GM18505 (cell line): ENCODE measurements at regions not wholly inside any gene's neighbourhood (a gene's known extent, or its start where the extent isn't known, plus 50 kb on each side); places are given as distances from the start of the nearest gene placed in this dataset.

Experiments
- ATAC-seq: cut with Tn5 transposase; IDR thresholded peaks from one replicate; pipeline ENCODE4 v1.9.1; 2021; ENCODE audit not compliant: unreplicated experiment
- POLR2A ChIP-seq: IDR thresholded peaks from 4 replicates; pipeline ENCODE4 v1.6.1; 2011; ENCODE audit warnings: borderline replicate concordance; ENCODE audit not compliant: insufficient read depth, insufficient read length; ENCODE audit errors: extremely low read depth

DNA sequence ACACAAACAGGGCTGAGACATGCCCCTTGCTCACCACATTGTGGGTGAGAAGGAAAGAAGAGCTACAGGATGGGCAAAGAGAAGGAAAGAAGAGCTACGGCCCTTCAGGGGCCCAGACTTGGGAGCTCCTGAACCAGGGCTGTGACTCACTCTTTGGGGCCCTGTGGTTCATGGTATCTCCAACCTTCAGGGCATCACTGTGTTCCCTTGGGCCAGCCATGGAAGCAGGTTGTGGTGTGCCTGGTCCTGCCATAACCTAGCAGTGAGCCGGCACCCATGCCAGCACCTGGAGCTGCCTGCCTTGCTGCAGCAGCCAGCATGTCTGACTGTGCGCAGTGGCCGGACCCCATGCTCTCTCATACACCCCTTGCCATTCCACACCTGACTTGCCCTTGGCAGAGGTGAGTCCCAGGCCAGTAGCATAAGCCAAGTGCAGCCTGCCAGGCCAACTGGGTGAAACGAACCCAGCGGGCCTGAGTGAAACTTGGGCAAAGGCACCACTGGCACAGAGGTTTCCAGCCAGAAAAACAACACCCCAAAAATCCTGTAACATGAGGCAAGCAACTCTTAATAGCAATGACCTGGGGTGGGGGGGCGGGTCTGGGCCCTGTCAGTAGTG, 89.0 kb upstream of the CACUL1 start:
- no peak for TF ChIP-seq POLR2A

DNA sequence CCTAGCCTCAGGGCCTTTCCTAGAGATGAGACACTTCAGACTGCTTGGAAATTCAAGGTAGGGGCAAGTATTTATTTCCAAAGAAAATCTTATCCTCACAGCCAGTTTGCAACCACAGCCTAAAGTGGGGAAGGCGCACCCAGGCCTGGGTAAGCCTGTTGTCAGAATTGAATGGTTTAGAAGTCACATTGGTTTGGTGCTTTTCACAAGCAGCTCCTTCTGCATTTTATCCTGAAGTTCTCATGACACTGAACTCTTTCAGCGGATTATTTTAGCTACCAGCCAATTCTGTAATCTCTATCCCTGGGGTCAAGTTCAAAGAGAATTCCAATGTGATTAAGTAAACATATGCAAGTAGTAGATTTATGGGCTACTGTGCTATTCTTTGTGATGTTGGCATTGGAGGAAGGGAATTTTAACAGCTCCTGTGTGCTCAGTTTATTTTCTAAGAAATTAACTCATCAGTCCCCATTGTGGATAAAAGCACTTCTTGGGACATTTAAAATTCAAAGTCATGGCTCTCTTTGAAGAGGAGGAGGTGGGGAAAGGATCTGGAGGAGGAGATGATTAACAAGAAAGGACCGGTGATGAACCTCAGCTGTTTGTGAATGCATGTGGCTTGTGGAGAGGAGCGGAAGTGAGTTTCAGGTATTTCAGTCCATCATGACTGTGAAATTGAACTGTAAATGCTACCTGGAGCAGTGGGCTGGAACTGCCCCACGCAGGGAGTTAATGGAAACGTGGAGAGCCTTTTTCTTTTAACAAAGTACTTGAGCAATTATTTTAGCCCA, 90.2 kb upstream of the CACUL1 start:
- no peak for ATAC-seq
- TF ChIP-seq POLR2A, result no peak

More for the DNA sequence above, 89.0 kb upstream of the CACUL1 start:
- no peak for ATAC-seq

DNA sequence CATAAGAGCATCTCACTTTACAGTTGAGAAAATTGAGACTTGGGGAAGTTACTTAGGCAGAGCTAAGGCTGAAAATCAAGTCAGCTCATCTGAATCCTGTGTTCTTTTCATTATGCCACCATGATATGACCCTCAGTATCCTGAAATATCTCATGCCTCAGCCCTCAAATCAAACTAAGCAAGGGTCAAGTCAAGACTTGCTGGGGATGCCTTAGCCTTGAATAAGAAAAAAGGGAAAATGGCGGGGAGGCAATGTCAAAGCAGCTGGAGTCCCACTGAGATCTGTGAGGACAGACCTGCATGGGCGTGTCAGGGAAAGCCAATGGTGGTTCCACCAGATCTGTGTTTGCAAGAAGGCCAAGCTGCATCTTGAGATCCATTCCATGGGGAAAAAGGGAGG, 91.0 kb upstream of the CACUL1 start:
- no peak for TF ChIP-seq POLR2A
- ATAC-seq, result no peak

DNA sequence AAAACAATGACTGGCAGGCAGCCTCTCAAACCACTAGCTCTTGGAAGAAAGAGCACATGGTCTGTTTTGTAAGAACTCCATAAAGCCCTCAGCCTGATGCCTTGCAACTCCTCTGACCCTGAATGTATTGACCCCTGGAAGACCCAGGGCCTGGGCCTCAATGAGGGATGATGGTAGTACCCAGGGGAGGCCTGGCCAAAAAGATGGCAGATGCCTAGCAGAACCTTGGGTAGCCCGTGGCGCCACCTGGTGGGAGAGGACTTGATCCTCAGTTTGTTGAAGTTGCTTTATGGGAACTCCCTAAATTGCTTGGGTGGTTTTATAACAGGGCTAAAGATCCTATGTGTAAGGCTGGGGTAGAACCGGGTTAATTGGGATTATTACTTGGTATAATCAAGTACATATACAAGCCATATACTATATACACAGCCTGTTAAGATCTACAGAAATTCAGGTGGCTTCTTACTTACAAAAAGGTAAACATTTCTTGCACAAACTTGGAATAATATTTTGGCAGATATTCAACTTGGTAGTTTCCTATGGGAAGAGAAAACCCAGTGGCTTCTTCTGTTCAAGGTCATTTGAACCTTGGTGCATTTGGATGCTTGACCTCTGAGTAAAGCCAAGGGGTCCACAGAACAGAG, 95.8 kb upstream of the CACUL1 start:
- no peak for TF ChIP-seq POLR2A

DNA sequence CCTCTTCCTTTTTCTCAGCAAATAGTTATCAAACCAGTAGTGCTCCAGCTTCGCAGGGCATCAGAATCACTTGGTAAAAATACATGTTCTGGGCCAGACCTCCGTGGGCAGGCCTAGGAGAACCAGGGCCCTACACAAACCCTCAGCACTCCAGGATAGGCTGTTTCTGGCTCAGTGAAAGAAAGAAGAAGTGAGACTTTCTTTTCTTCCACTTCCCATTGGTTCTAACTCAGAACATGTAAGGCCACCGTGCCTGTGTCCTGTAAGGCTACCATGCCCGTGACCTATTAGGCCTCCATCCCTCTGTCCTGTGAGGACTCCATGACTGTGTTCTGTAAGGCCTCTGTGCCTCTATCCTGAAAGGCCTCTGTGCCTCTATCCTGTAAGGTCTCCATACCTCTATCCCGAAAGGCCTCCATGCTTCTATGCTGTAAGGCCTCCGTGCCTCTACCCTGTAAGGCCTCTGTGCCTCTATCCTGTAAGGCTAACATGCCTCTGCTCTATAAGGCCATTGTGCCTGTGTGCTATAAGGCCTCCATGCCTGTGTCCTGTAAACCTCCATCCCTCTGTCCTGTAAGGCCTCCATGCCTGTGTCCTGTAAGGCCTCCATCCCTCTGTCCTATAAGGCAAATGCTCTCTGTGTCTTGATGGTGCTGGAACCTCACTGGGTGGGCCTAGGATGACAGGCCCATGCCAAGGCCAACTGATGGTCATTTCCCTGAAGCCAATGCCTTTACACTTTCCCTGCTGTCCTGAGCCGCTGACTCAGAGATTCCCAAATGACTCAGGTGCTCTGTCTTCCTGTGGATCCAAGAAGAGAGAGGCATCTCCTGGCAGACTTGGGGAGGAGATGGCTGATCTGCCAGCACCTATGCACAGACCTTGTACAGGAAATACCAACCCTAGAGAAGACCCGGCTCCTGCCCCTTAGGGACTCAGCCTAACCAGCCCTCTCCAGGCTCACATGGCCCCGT, 96.6 kb upstream of the CACUL1 start:
- peak; percentile 79 for ATAC-seq
- no peak for TF ChIP-seq POLR2A

More for the DNA sequence above, 95.8 kb upstream of the CACUL1 start:
- ATAC-seq, result no peak

DNA sequence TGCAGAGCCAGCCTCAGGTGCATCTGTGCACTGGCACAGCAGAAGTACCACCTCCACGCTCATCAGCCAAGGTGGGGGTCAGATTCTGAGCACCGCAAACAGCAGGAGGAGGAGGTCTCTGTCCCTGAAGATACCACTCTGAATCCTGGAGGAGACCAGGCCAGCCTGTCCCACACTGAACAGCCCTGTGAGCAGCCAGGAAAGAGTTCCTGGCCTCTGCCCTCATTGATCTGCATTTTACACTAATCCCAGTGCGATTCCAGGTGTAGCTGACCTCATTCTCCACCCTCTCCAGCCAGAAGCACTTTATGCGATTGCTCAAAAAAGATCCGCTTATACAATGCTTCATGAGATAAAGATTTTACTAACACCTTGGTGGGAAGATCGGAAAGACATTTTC, 99.1 kb upstream of the CACUL1 start:
- ATAC-seq, result no peak

DNA sequence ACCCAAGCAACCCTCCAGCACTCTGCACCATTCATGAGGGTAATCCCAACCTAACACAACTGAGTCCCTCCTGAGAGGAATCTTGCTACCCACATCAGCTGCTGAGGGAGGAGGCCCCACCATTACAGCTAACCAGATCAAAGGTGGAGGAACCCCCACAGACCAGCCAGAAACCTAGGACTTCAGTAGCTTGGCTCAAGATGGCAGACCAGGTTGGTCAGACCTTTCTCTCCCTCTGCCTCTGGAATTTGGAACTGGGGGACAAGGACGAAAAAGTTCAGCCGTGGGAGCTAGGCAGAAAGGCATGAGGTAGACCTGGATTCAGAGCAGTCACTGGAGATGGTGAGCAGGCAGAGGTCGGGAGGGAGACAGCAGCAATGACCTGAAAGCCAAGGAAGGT, 101.3 kb upstream of the CACUL1 start:
- ATAC-seq, result no peak
- no peak for TF ChIP-seq POLR2A

More for the DNA sequence above, 99.1 kb upstream of the CACUL1 start:
- no peak for TF ChIP-seq POLR2A

DNA sequence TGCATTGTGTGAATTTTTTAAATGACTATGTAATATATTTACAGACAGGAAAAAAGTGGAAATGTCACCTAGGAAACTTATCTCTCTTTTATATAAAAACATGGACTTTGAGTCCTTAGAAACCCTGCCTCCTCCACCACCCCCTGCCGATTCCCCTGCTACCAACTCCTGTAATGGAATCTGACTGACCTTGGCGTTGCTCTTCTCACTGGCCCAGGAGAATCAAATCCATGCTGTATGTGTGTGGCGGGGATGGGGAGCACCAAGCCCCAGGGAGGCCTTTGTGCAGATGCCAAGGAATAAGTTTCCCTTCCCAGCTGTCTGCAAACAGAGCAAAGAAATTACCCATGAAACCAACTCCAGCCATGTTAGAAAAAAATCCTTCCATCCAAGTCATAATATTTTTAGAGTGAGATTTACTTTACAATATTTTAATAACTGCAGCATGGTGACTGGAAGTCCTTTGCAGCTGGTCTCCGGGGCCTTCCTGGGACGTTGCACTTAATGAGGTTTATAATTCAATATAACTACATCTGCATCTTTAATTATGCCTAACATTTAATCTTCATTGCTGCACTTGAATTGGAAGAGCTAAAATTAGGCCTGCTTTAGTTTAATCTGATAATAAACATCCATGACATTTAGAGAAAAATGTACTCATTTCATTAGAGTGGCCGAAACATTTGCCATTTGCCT, 111.4 kb upstream of the CACUL1 start:
- no peak for TF ChIP-seq POLR2A
- ATAC-seq, result no peak

DNA sequence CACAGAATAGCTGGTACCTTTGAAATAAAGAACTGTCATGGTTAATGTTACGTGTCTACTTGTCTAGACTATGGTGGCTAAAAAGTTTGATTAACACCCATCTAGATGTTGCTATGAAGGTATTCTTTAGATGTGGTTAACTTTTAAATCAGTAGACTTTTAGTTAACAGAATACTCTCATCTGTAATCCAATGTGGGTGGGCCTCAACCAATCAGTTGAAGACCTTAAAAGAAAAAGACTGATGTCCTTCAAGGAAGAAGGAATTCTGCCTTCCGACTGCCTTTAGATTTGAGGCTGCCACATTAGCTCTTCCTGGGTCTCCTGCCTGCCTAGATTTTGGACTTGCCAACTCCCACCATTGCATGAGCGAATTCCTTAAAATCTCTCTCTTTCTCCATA, 113.0 kb upstream of the CACUL1 start:
- TF ChIP-seq POLR2A, result no peak
- no peak for ATAC-seq

DNA sequence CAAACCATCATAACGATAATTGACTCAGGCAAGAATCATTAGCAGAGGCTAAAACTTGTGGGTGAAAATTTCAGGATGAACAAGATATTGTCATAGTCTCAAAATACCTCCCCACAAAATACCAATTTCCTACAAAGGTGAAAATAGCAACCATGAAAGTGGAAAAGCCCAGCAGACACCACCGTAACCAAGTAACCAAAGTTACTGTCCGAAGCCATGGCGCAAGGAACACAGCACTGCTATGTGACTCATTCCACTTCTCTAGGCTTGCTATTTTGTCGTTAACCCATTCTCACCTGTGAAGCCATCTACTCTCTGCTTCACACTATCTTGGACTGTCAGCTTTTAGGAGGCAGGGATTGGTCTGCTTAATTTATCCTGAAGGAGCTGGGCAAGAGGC, 113.8 kb upstream of the CACUL1 start:
- no peak for ATAC-seq
- TF ChIP-seq POLR2A, result no peak

DNA sequence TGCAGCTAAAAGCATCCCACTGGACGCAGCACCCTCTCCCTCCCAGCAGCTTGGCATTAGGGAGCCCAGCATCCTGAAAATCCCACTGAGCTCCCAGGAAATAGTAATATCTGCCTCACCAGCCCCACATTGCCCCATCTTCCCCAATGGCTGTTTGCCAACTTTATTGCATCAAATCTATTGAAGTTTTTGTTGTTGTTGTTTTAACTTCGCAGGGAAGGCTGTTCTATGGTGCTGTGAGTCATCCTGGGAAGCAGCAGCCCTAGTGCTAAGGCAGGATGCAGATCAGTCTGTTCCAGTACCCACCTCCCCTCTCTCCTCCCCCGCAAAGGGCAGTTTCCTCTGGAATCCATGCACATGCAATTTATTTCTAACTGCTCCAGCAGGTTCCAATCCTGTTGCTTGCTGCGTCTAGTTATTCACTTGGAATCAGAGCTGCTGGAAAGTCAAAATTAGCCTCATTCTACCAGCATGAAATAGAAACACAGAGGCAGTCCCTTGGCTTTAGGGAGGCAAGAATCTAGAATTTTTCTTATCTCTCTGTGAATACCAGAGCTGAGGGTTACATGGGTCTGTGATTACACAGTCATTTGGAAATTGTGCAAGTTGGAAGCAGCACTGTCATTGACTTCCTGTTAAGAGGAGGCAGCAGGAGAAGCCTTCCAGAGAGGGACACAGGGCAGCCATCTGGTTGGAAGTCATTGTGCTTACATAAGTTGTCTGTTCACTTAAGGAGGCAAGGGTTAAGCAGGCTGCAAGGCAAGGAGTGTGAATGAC, 115.9 kb upstream of the CACUL1 start:
- TF ChIP-seq POLR2A, result no peak
- ATAC-seq, result no peak

DNA sequence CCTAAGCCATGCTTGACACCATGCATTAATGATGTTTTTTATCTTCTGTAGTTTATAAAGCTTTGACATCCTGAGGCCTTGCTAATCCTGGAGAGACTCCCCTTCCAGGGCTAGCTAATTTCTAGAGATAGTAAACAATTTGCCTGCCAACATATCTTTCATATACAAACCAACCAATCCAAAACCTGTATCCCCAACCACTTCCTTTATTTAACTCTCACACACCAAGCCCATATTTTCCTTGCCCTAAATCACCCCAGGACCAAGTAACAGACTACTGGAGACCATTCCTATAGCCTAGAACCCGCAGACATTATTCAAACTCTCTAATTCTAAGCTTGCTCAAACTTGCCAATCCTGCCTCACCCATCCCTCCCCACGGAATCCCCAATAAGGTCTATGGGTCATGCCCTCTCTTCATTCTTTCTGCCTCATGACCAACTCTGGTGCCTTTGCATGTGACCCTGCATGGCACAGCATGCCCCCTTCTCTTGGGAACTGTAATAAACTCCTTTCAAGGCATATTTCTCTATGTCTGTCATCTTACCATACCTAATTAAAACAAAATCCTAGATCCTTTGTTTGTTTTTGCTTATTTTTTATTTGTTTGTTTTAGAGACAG, 116.6 kb upstream of the CACUL1 start:
- no peak for TF ChIP-seq POLR2A
- ATAC-seq, result no peak
